GM23248 (cell line): ENCODE measurements at regions not wholly inside any gene's neighbourhood (a gene's known extent, or its start where the extent isn't known, plus 50 kb on each side); places are given as distances from the start of the nearest gene placed in this dataset.
"Not testable (repeated sequence)": the region's sequence is repeated elsewhere in the genome, so short reads cannot be mapped to it uniquely, and the experiment has no call there.

Experiments used
- DNase-seq: peaks from one replicate; pipeline ENCODE4 v3.0.0-alpha.2; 2015
- H2AFZ ChIP-seq: fragments of 200-600 bp; sonication (generic); 2 replicates; pipeline ENCODE4 v1.6.1; 2016; ENCODE audit warnings: antibody characterized with exemption
- H3F3A ChIP-seq: fragments of 200-600 bp; sonication (generic); 2 replicates; pipeline ENCODE4 v1.6.1; 2016; ENCODE audit warnings: mild to moderate bottlenecking, antibody characterized with exemption, mixed run types; ENCODE audit not compliant: insufficient read depth
- H3K27ac ChIP-seq: fragments of 200-600 bp; sonication (generic); 2 replicates; pipeline ENCODE4 v1.5.1; 2016; ENCODE audit warnings: mild to moderate bottlenecking
- H3K27me3 ChIP-seq: fragments of 200-600 bp; sonication (generic); replicated peaks from 2 replicates; pipeline ENCODE4 v1.6.1; 2016; ENCODE audit warnings: mild to moderate bottlenecking; ENCODE audit not compliant: insufficient read depth
- H3K36me3 ChIP-seq: fragments of 200-600 bp; sonication (generic); 2 replicates; pipeline ENCODE4 v1.6.1; 2016; ENCODE audit warnings: low read depth, mild to moderate bottlenecking
- H3K4me1 ChIP-seq: fragments of 200-600 bp; sonication (generic); 2 replicates; pipeline ENCODE4 v1.6.1; 2016; ENCODE audit warnings: mild to moderate bottlenecking; ENCODE audit not compliant: insufficient read depth
- H3K4me2 ChIP-seq: fragments of 200-600 bp; sonication (generic); one replicate; pipeline ENCODE4 v1.6.1; 2016; ENCODE audit warnings: mild to moderate bottlenecking; ENCODE audit not compliant: unreplicated experiment
- H3K4me3 ChIP-seq: fragments of 200-600 bp; sonication (generic); 2 replicates; pipeline ENCODE4 v1.5.1; 2016; ENCODE audit warnings: mild to moderate bottlenecking
- H3K79me2 ChIP-seq: fragments of 200-600 bp; sonication (generic); 2 replicates; pipeline ENCODE4 v1.6.1; 2016; ENCODE audit warnings: mild to moderate bottlenecking; ENCODE audit not compliant: insufficient read depth
- H3K9ac ChIP-seq: fragments of 200-600 bp; sonication (generic); 2 replicates; pipeline ENCODE4 v1.6.1; 2016; ENCODE audit warnings: mild to moderate bottlenecking
- H3K9me2 ChIP-seq: fragments of 200-600 bp; sonication (generic); 2 replicates; pipeline ENCODE4 v1.6.1; 2016; ENCODE audit warnings: mixed run types, mild to moderate bottlenecking, moderate library complexity; ENCODE audit not compliant: insufficient read depth
- H3K9me3 ChIP-seq: fragments of 200-600 bp; sonication (generic); one replicate; pipeline ENCODE4 v1.6.1; 2017; ENCODE audit warnings: low read depth
- H4K20me1 ChIP-seq: fragments of 200-600 bp; sonication (generic); 2 replicates; pipeline ENCODE4 v1.6.0; 2016; ENCODE audit not compliant: insufficient read depth
- EZH2 ChIP-seq: fragments of 200-600 bp; sonication (generic); IDR thresholded peaks from 2 replicates; pipeline ENCODE4 v1.6.1; 2018; ENCODE audit warnings: antibody characterized with exemption, mild to moderate bottlenecking; ENCODE audit not compliant: insufficient read depth, poor library complexity, severe bottlenecking
- EZH2phosphoT487 ChIP-seq: fragments of 200-600 bp; sonication (generic); IDR thresholded peaks from 2 replicates; pipeline ENCODE4 v1.6.1; 2018; ENCODE audit warnings: antibody characterized with exemption, moderate library complexity, mild to moderate bottlenecking, low read depth; ENCODE audit not compliant: insufficient read depth
- whole genome bisulfite sequencing, 2 experiments: methylation state at CpG; one replicate each; pipeline ENCODE4 v1.1.6; 2015 to 2017; ENCODE audit warnings: low lambda C conversion rate in 2 of 2, low coverage in 1 of 2; ENCODE audit errors: missing lambda C conversion rate in 2 of 2; 5-methylcytosine and 5-hydroxymethylcytosine counted together
- in situ Hi-C: fragments of 300-500 bp; cut with MboI; formaldehyde crosslinking; loops from 2 replicates; pipeline ENCODE4 v1.15.0; 2020

- in situ Hi-C loops: no loop called here
- no peaks in the 10 kb centered on the region for H3K27me3 ChIP-seq
Measured at GRCh38 chr4:189600718-189601435, 339.8 kb upstream of the FRG1 start.

GRCh38 chr4:189602827-189603226 is 337.8 kb upstream of the FRG1 start:
- DNase-seq, H3K36me3 ChIP-seq, H2AFZ ChIP-seq, H3K27me3 ChIP-seq, H3K9ac ChIP-seq, in situ Hi-C loops, H3K9me3 ChIP-seq, H3K27ac ChIP-seq, H3K9me2 ChIP-seq, H3K79me2 ChIP-seq, H3K4me2 ChIP-seq, H4K20me1 ChIP-seq, H3F3A ChIP-seq, H3K4me3 ChIP-seq, H3K4me1 ChIP-seq: not testable (repeated sequence)
- WGBS, 2 experiments: 9 to 12% methylated on average over 3 of the region's 3 CpGs

More at GRCh38 chr4:189600718-189601435, 339.8 kb upstream of the FRG1 start:
- H3F3A ChIP-seq: no peaks in the 10 kb centered on the region
- no peak overlapping the region for H3K9ac ChIP-seq
- TF ChIP-seq EZH2phosphoT487 (no peak), EZH2 (no peak)
- no peak overlapping the region for H3K27ac ChIP-seq
- H3K4me2 ChIP-seq: no peak overlapping the region
- H3K9me2 ChIP-seq: no peaks in the 10 kb centered on the region
- WGBS, 2 experiments: 3 to 10% methylated on average over 12 to 13 of the region's 13 CpGs
- no peaks in the 10 kb centered on the region for H3K9me3 ChIP-seq
- no peaks in the 10 kb centered on the region for H3K79me2 ChIP-seq
- H3K4me3 ChIP-seq: no peak overlapping the region
- H3K4me1 ChIP-seq: no peaks in the 10 kb centered on the region
- H2AFZ ChIP-seq: no peak overlapping the region
- no peak for DNase-seq
- H3K36me3 ChIP-seq: no peaks in the 10 kb centered on the region
- no peaks in the 10 kb centered on the region for H4K20me1 ChIP-seq

- H3K9me2 ChIP-seq, H4K20me1 ChIP-seq, in situ Hi-C loops, H2AFZ ChIP-seq, DNase-seq, H3K27me3 ChIP-seq, H3K79me2 ChIP-seq, H3K9ac ChIP-seq, H3F3A ChIP-seq, H3K4me2 ChIP-seq, H3K27ac ChIP-seq, H3K4me3 ChIP-seq, H3K36me3 ChIP-seq, H3K4me1 ChIP-seq, H3K9me3 ChIP-seq: not testable (repeated sequence)
- 22 to 32% methylated on average over 4 of the region's 4 CpGs for WGBS, 2 experiments
Measured at GRCh38 chr4:189610571-189610970, 330.1 kb upstream of the FRG1 start.

DNA sequence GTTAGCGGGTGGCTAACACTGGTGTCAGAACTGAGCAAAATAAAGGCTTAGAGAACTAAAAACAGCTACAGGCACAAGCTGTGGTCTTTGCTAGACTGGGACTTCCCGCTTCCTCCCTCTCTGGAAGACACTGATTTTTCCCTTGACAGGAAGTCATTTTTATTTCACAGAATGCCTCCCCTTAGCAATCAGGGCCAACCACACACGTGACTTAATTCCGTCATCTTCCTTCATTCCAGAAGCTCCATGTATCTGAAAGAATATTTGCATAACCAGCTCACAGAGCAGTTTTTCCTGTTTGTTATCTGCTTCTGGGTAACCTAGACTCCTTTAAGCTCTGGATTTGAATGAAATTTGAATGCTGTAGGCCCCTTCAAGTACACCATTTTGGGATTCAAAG is 327.5 kb upstream of the FRG1 start:
- Histone ChIP-seq H3K4me2 (no peak overlapping the region), H4K20me1 (no peaks in the 10 kb centered on the region), H3K36me3 (no peaks in the 10 kb centered on the region), H3K4me3 (no peak overlapping the region), H3F3A (no peaks in the 10 kb centered on the region), H3K27me3 (no peaks in the 10 kb centered on the region), H3K9me3 (no peaks in the 10 kb centered on the region), H3K27ac (no peak overlapping the region), H3K9ac (no peak overlapping the region), H2AFZ (no peak overlapping the region), H3K79me2 (no peaks in the 10 kb centered on the region), H3K4me1 (no peaks in the 10 kb centered on the region), H3K9me2 (no peaks in the 10 kb centered on the region)
- in situ Hi-C loops: no loop called here
- no peak for DNase-seq
- TF ChIP-seq EZH2 (no peak), EZH2phosphoT487 (no peak)
- WGBS, 2 experiments: 32 to 41% methylated on average over 4 of the region's 4 CpGs

GRCh38 chr4:189615217-189615663 is 325.4 kb upstream of the FRG1 start:
- no peaks in the 10 kb centered on the region for H3K27me3 ChIP-seq
- no peak overlapping the region for H3K4me2 ChIP-seq
- H3K9me2 ChIP-seq: no peaks in the 10 kb centered on the region
- no peaks in the 10 kb centered on the region for H3F3A ChIP-seq
- H4K20me1 ChIP-seq: no peaks in the 10 kb centered on the region
- H2AFZ ChIP-seq: no peak overlapping the region
- H3K79me2 ChIP-seq: no peaks in the 10 kb centered on the region
- H3K27ac ChIP-seq: no peak overlapping the region
- WGBS, 2 experiments: 68 to 73% methylated on average over 21 of the region's 22 CpGs
- no peaks in the 10 kb centered on the region for H3K36me3 ChIP-seq
- H3K4me3 ChIP-seq: no peak overlapping the region
- no peaks in the 10 kb centered on the region for H3K4me1 ChIP-seq
- TF ChIP-seq EZH2phosphoT487 (no peak), EZH2 (no peak)
- DNase-seq: no peak
- H3K9me3 ChIP-seq: no peaks in the 10 kb centered on the region
- H3K9ac ChIP-seq: no peak overlapping the region
- in situ Hi-C loops: no loop called here

- H4K20me1 ChIP-seq, H3K4me1 ChIP-seq, H3F3A ChIP-seq, H3K79me2 ChIP-seq, H3K27ac ChIP-seq, H3K9me2 ChIP-seq, H3K4me3 ChIP-seq, H3K9ac ChIP-seq, in situ Hi-C loops, H3K27me3 ChIP-seq, H2AFZ ChIP-seq, H3K9me3 ChIP-seq, H3K36me3 ChIP-seq, H3K4me2 ChIP-seq, DNase-seq: not testable (repeated sequence)
- WGBS, 2 experiments: 26 to 29% methylated on average over 5 of the region's 5 CpGs
Measured at GRCh38 chr4:189617741-189618140, 322.9 kb upstream of the FRG1 start.
